ENCODE measurements at regions not wholly inside any gene's neighbourhood (a gene's known extent, or its start where the extent isn't known, plus 50 kb on each side); places are given as distances from the start of the nearest gene placed in this dataset.
"Not testable (repeated sequence)": the region's sequence is repeated elsewhere in the genome, so short reads cannot be mapped to it uniquely, and the experiment has no call there.

GRCh38 chr2:39975476-39976020 is 196.5 kb upstream of the THUMPD2 start:
- no peak for TF ChIP-seq CTCF (IDR thresholded peaks at IDR 0.05)
- no peak for TF ChIP-seq POLR2A (IDR thresholded peaks at IDR 0.05)
- DNase-seq (ENCODE audit: low spot score in 2 of 2): no peak
- 52 to 64% methylated on average over 3 of the region's 3 CpGs for WGBS, 2 donors
- H3K4me3 ChIP-seq (ENCODE audit: low read depth, poor library complexity, severe bottlenecking): no peak overlapping the region
- intact Hi-C loops (cut with DNase I; ENCODE audit: low total_unique reads): no loop called here

- intact Hi-C loops (cut with DNase I; ENCODE audit: low total_unique reads): no loop called here
- no peak overlapping the region for H3K4me3 ChIP-seq (ENCODE audit: low read depth, poor library complexity, severe bottlenecking)
- no peak for TF ChIP-seq POLR2A (IDR thresholded peaks at IDR 0.05)
- TF ChIP-seq CTCF (IDR thresholded peaks at IDR 0.05): no peak
- no peak for DNase-seq (ENCODE audit: low spot score in 2 of 2)
- WGBS, 2 donors: 81 to 86% methylated on average over 1 of the region's 1 CpG
These were observed 189.0 kb upstream of the THUMPD2 start for GRCh38 chr2:39968037-39968436.

GRCh38 chr2:39960681-39961080 is 181.6 kb upstream of the THUMPD2 start:
- H3K4me3 ChIP-seq (ENCODE audit: low read depth, poor library complexity, severe bottlenecking); DNase-seq (ENCODE audit: low spot score in 2 of 2); intact Hi-C loops (cut with DNase I; ENCODE audit: low total_unique reads): not testable (repeated sequence)
- WGBS, 2 donors: 71 to 78% methylated on average over 7 of the region's 7 CpGs

GRCh38 chr2:39954346-39954745 is 175.3 kb upstream of the THUMPD2 start:
- intact Hi-C loops (cut with DNase I; ENCODE audit: low total_unique reads): no loop called here
- H3K4me3 ChIP-seq (ENCODE audit: low read depth, poor library complexity, severe bottlenecking): no peak overlapping the region
- no peak for DNase-seq (ENCODE audit: low spot score in 2 of 2)
- TF ChIP-seq POLR2A (IDR thresholded peaks at IDR 0.05): no peak
- TF ChIP-seq CTCF (IDR thresholded peaks at IDR 0.05): no peak

GRCh38 chr2:39949131-39949530 is 170.1 kb upstream of the THUMPD2 start:
- intact Hi-C loops (cut with DNase I; ENCODE audit: low total_unique reads): no loop called here

GRCh38 chr2:39948016-39948719 is 169.1 kb upstream of the THUMPD2 start:
- no peak overlapping the region for H3K4me3 ChIP-seq (ENCODE audit: low read depth, poor library complexity, severe bottlenecking)
- intact Hi-C loops (cut with DNase I; ENCODE audit: low total_unique reads): no loop called here
- WGBS, 2 donors: 62 to 64% methylated on average over 1 of the region's 1 CpG
- DNase-seq (ENCODE audit: low spot score in 2 of 2): no peak
- no peak for TF ChIP-seq POLR2A (IDR thresholded peaks at IDR 0.05)
- TF ChIP-seq CTCF (IDR thresholded peaks at IDR 0.05): no peak

More at GRCh38 chr2:39949131-39949530, 170.1 kb upstream of the THUMPD2 start:
- no peak for TF ChIP-seq CTCF (IDR thresholded peaks at IDR 0.05)
- TF ChIP-seq POLR2A (IDR thresholded peaks at IDR 0.05): no peak
- no peak for DNase-seq (ENCODE audit: low spot score in 2 of 2)
- H3K4me3 ChIP-seq (ENCODE audit: low read depth, poor library complexity, severe bottlenecking): no peak overlapping the region
- 81 to 85% methylated on average over 1 of the region's 1 CpG for WGBS, 2 donors
